OCI-LY1 (cell line): ENCODE measurements at regions not wholly inside any gene's neighbourhood (a gene's known extent, or its start where the extent isn't known, plus 50 kb on each side); places are given as distances from the start of the nearest gene placed in this dataset.
"Not testable (repeated sequence)": the region's sequence is repeated elsewhere in the genome, so short reads cannot be mapped to it uniquely, and the experiment has no call there.

ENCODE experiments used
- EZH2 ChIP-seq: fragments of 200-600 bp; sonication (generic), shearing (Covaris generic); IDR thresholded peaks from 2 replicates; pipeline ENCODE4 v1.8.0; 2017; ENCODE audit warnings: borderline replicate concordance, mixed run types, mild to moderate bottlenecking, antibody characterized with exemption, low read length, moderate library complexity, mixed read lengths
- TF ChIP-seq, protein P1 (sequence below): fragments of 200-600 bp; sonication (generic), shearing (Covaris generic); IDR thresholded peaks from 2 replicates; pipeline ENCODE4 v1.5.1; 2017; ENCODE audit warnings: mild to moderate bottlenecking, antibody characterized with exemption, low read length, moderate library complexity, mixed read lengths

DNA sequence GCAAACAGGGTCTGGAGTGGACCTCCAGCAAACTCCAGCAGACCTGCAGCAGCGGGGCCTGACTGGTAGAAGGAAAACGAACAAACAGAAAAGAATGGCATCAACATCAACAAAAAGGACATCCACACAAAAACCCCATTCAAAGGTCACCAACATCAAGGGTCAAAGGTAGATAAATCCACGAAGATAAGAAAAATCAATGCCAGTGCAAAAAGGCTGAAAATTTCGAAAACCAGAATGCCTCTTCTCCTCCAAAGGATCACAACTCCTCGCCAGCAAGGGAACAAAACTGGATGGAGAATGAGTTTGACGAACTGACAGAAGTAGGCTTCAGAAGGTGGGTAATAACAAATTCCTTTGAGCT lies 187.6 kb upstream of the EDNRA start:
- TF ChIP-seq, protein P1, sequence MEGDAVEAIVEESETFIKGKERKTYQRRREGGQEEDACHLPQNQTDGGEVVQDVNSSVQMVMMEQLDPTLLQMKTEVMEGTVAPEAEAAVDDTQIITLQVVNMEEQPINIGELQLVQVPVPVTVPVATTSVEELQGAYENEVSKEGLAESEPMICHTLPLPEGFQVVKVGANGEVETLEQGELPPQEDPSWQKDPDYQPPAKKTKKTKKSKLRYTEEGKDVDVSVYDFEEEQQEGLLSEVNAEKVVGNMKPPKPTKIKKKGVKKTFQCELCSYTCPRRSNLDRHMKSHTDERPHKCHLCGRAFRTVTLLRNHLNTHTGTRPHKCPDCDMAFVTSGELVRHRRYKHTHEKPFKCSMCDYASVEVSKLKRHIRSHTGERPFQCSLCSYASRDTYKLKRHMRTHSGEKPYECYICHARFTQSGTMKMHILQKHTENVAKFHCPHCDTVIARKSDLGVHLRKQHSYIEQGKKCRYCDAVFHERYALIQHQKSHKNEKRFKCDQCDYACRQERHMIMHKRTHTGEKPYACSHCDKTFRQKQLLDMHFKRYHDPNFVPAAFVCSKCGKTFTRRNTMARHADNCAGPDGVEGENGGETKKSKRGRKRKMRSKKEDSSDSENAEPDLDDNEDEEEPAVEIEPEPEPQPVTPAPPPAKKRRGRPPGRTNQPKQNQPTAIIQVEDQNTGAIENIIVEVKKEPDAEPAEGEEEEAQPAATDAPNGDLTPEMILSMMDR: not testable (repeated sequence)
- not testable (repeated sequence) for TF ChIP-seq EZH2
